ENCODE measurements at regions not wholly inside any gene's neighbourhood (a gene's known extent, or its start where the extent isn't known, plus 50 kb on each side); places are given as distances from the start of the nearest gene placed in this dataset.

DNA sequence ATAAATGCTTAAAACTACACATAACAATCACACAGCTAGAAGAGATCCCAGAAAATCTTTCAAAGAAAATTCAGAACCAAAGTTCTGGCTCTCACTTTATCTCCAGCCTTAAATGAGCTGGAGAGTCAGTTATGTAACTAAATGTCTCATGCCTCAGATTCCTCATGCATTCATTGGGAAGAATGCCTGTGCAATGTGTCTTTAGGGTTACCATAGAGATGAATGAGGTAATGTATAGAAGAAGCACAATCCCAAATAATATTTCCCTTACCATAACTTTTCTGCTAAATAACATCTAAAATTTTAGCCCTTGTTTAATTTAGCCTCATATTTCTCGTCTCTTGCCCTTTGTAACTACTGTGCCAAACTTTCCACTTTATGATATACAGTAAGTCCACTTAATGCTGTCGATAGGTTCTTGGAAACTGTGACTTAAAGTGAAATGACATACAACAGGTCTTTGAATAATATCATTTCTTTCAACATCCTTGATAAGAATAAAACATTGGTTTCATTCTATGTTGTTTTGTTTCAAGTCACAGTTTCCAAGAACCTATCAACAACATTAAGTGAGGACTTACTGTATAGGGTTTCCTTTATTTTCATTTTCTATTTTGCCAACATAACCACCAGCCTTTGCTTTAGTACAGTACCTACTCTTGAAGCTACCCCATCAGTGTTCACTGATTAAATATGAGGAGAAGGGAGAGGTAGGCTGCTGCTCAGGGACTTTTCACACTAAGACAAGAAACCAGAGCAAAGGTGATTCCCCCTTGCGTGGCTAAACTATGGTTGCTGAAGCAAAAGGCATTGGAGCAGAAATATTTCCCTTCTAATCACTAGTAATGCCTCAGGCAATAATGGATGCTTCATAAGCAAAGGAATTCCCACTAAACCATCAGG lies 295.7 kb upstream of the PTGER4 start:
- H3K4me1 ChIP-seq, result no peaks in the 10 kb centered on the region
- no peaks in the 10 kb centered on the region for H3K9me3 ChIP-seq
- no peak overlapping the region for H3K27ac ChIP-seq
- DNase-seq (ENCODE audit: low spot score), result no peak
- no peaks in the 10 kb centered on the region for H3K27me3 ChIP-seq
- TF ChIP-seq, protein P1, sequence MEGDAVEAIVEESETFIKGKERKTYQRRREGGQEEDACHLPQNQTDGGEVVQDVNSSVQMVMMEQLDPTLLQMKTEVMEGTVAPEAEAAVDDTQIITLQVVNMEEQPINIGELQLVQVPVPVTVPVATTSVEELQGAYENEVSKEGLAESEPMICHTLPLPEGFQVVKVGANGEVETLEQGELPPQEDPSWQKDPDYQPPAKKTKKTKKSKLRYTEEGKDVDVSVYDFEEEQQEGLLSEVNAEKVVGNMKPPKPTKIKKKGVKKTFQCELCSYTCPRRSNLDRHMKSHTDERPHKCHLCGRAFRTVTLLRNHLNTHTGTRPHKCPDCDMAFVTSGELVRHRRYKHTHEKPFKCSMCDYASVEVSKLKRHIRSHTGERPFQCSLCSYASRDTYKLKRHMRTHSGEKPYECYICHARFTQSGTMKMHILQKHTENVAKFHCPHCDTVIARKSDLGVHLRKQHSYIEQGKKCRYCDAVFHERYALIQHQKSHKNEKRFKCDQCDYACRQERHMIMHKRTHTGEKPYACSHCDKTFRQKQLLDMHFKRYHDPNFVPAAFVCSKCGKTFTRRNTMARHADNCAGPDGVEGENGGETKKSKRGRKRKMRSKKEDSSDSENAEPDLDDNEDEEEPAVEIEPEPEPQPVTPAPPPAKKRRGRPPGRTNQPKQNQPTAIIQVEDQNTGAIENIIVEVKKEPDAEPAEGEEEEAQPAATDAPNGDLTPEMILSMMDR (IDR thresholded peaks at IDR 0.05), result no peak
- no peak overlapping the region for H3K4me3 ChIP-seq
- H3K36me3 ChIP-seq, result no peaks in the 10 kb centered on the region

DNA sequence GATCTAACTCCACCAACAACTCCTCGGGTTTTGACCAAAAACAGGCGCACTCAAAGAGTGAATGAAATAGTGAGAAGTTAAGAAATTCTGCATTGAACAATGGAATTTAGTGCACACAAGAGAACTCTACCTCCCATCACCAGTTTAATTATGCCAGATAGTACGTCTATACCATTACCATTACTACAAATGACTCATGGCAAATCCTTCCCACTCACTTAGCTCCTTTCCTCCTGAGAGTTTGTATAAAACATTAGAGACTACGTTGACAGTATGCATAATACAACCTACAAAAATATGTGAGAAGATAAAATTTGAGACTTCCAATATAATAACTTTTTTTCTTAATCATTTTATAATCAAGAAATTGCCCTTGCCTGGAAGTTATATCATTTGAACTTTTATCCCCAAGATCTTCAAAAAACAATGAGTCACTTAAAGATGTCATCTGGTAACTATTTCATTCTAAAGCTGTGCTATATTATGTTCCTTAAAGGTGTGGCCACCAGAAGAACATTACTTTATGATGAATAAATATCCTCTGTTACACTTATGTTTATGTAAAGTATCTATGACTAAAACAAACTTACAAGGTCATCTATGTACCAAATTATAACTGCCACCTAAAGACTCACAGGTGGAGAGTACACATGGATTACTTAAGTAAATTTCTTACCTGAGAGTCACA lies 297.9 kb upstream of the PTGER4 start:
- H3K4me1 ChIP-seq, result no peaks in the 10 kb centered on the region

DNA sequence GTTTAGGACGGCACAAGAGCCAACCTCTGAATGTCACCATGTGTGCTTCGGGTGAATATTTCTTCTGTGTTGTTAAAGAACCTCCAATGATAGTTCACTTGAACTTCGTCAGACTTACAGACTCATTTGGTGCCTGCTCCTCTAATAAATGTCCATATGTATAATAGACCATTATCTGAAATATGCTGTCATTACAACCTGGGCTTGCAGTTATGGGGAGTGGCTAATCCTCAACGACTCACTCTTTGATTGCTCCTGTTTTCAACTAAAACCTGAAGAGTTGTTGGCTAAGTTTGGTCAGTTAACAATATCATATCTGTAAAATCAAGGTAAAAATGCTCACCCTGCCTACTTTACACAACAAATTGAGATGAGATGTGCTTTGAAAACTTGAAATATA lies 298.7 kb upstream of the PTGER4 start:
- Histone ChIP-seq H3K4me1 (no peaks in the 10 kb centered on the region), H3K4me3 (no peak overlapping the region)
- TF ChIP-seq, protein P1 (IDR thresholded peaks at IDR 0.05), result no peak

More for the DNA sequence above, 297.9 kb upstream of the PTGER4 start:
- Histone ChIP-seq H3K4me3 (no peak overlapping the region), H3K27me3 (no peaks in the 10 kb centered on the region), H3K9me3 (no peaks in the 10 kb centered on the region), H3K36me3 (no peaks in the 10 kb centered on the region), H3K27ac (no peak overlapping the region)
- DNase-seq (ENCODE audit: low spot score), result no peak
- TF ChIP-seq, protein P1 (IDR thresholded peaks at IDR 0.05), result no peak

DNA sequence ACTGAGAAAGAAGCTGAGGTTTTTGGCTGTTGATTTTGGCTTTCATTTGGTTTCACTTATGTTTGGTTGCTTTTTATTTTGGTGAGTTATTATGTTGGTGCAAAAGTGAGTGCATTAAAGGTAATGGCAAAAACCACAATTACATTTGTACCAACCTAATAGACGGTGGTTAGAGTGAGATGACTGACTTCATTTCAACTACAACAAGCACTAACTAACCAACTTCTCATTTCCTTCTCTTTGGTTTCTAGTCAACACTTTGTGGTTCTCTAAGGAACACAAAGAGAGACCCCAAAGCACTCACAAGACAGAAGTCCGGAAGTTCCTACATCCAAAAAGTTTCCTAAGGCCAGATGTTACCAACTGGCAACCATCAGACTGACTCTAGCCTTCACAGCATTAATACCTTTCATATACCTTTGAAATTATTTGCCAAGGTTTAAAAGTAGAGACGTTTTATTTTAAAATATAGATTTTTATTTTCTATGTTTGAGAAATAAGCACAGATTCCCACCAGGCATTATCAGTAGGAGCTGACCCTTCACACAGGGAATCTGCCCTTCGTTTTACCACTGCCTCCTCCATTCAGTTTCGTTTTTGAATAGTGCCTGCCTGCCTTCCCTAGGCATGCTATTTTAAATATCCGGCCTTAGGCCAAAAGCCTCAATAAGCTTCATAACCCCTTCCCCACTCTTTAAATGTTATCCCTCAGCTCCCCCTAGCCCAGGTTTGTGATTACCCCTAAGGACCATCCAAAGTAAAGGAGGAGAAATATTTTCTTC lies 301.1 kb upstream of the PTGER4 start:
- Histone ChIP-seq H3K9me3 (no peaks in the 10 kb centered on the region), H3K27ac (no peak overlapping the region)
- DNase-seq (ENCODE audit: low spot score), result no peak

More for the DNA sequence above, 298.7 kb upstream of the PTGER4 start:
- Histone ChIP-seq H3K9me3 (no peaks in the 10 kb centered on the region), H3K27ac (no peak overlapping the region), H3K27me3 (no peaks in the 10 kb centered on the region), H3K36me3 (no peaks in the 10 kb centered on the region)
- no peak for DNase-seq (ENCODE audit: low spot score)

GRCh38 chr5:40376566-40376965 lies 303.1 kb upstream of the PTGER4 start:
- no peak for DNase-seq (ENCODE audit: low spot score)
- Histone ChIP-seq H3K36me3 (no peaks in the 10 kb centered on the region), H3K27me3 (no peaks in the 10 kb centered on the region), H3K9me3 (no peaks in the 10 kb centered on the region), H3K4me3 (no peak overlapping the region), H3K4me1 (no peaks in the 10 kb centered on the region), H3K27ac (no peak overlapping the region)
- TF ChIP-seq, protein P1 (IDR thresholded peaks at IDR 0.05), result no peak

More for the DNA sequence above, 301.1 kb upstream of the PTGER4 start:
- Histone ChIP-seq H3K4me3 (no peak overlapping the region), H3K36me3 (no peaks in the 10 kb centered on the region), H3K27me3 (no peaks in the 10 kb centered on the region), H3K4me1 (no peaks in the 10 kb centered on the region)
- TF ChIP-seq, protein P1 (IDR thresholded peaks at IDR 0.05), result no peak

All from right atrium auricular region (tissue), 2 donors.